H1 (cell line): ENCODE measurements at regions not wholly inside any gene's neighbourhood (a gene's known extent, or its start where the extent isn't known, plus 50 kb on each side); places are given as distances from the start of the nearest gene placed in this dataset.

Experiments used
- BACH1 ChIP-seq: IDR thresholded peaks from 2 replicates; pipeline ENCODE4 v1.6.1; 2012; ENCODE audit warnings: low read length, improper control_type of control experiment
- BCL11A ChIP-seq, 2 experiments: IDR thresholded peaks; one replicate each; pipeline ENCODE4 v1.6.1; 2011; ENCODE audit warnings: low read depth in 2 of 2, low read length in 2 of 2, mild to moderate bottlenecking in 2 of 2
- CHD1 ChIP-seq: IDR thresholded peaks from 2 replicates; pipeline ENCODE4 v1.6.1; 2012; ENCODE audit warnings: low read depth, low read length, improper control_type of control experiment
- CHD2 ChIP-seq: IDR thresholded peaks from 2 replicates; pipeline ENCODE4 v1.6.1; 2012; ENCODE audit warnings: low read length, improper control_type of control experiment
- POLR2A ChIP-seq, 2 experiments: IDR thresholded peaks; 1 replicate in 1 of 2; 2 replicates in 1 of 2; pipeline ENCODE4 v1.6.1; 2011; ENCODE audit warnings: low read depth in 2 of 2, low read length in 2 of 2, mild to moderate bottlenecking in 2 of 2; ENCODE audit errors: control extremely low read depth in 1 of 2
- RFX5 ChIP-seq: IDR thresholded peaks from 2 replicates; pipeline ENCODE4 v1.6.1; 2011; ENCODE audit warnings: low read depth, low read length, improper control_type of control experiment, borderline replicate concordance
- TF ChIP-seq, protein P1 (sequence below), 3 experiments: IDR thresholded peaks; 1 replicate in 2 of 3; 2 replicates in 1 of 3; pipeline versions ENCODE4 v1.5.1 to v1.6.1; 2011; ENCODE audit warnings: low read length in 3 of 3, mild to moderate bottlenecking in 3 of 3, inconsistent platforms in 2 of 3, low read depth in 1 of 3, moderate library complexity in 1 of 3; ENCODE audit not compliant: insufficient read depth in 1 of 3; ENCODE audit errors: control extremely low read depth in 1 of 3

DNA sequence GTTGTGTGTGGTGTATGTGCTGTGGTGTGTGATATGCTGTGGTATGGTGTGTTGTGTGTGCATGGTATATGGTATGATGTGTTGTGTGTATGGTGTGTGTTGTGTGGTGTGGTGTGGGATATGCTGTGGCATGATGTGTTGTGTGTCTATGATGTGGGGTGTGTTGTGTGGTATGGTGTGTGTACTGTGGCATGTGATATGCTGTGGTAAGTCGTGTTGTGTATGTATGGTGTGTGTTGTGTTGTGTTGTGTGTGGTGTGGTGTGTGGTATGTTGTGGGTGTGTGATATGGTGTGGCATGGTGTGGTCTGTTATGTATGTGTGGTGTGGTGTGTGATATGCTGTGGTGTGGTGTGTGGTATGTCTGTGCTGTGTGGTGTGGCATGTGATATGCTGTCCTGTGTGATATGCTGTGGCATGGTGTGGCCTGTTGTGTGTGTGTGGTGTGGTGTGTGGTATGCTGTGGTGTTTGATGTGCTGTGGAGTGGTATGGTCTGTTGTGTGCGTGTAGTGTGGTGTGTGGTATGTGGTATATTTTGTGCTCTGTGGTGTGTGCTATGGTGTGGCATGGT, 318.0 kb downstream of the PTPRU start:
- no peak for TF ChIP-seq RFX5
- no peak for TF ChIP-seq POLR2A (IDR thresholded peaks at IDR 0.05; ENCODE audit: control extremely low read depth in 1 of 2, low read depth in 2 of 2, low read length in 2 of 2)
- TF ChIP-seq BACH1: no peak
- TF ChIP-seq CHD1: no peak
- TF ChIP-seq BCL11A (IDR thresholded peaks at IDR 0.05; ENCODE audit: low read depth in 2 of 2, low read length in 2 of 2): no peak
- TF ChIP-seq, protein P1, sequence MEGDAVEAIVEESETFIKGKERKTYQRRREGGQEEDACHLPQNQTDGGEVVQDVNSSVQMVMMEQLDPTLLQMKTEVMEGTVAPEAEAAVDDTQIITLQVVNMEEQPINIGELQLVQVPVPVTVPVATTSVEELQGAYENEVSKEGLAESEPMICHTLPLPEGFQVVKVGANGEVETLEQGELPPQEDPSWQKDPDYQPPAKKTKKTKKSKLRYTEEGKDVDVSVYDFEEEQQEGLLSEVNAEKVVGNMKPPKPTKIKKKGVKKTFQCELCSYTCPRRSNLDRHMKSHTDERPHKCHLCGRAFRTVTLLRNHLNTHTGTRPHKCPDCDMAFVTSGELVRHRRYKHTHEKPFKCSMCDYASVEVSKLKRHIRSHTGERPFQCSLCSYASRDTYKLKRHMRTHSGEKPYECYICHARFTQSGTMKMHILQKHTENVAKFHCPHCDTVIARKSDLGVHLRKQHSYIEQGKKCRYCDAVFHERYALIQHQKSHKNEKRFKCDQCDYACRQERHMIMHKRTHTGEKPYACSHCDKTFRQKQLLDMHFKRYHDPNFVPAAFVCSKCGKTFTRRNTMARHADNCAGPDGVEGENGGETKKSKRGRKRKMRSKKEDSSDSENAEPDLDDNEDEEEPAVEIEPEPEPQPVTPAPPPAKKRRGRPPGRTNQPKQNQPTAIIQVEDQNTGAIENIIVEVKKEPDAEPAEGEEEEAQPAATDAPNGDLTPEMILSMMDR (IDR thresholded peaks at IDR 0.05; ENCODE audit: control extremely low read depth in 1 of 3, insufficient read depth in 1 of 3, low read depth in 1 of 3, low read length in 3 of 3): no peak
- TF ChIP-seq CHD2: no peak
